ENCODE measurements at regions not wholly inside any gene's neighbourhood (a gene's known extent, or its start where the extent isn't known, plus 50 kb on each side); places are given as distances from the start of the nearest gene placed in this dataset.

DNA sequence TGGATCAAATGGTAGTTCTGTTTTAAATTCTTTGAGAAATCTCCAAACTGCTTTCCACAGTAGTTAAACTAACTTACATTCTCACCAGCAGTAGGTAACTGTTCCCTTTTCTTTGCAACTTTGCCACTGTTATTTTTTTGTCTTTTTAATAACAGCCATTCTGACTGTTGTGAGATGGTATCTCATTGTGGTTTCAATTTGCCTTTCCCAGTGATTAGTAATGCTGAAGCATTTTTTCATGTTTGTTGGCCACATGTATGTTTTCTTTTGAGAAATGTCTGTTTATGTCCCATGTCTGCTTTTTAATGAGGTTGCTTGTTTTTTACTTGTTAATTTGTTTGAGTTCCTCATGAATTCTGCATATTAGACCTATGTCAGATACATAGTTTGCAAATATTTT lies 198.8 kb downstream of the RAB28 start:
- TF ChIP-seq POLR2AphosphoS5 (IDR thresholded peaks at IDR 0.05; ENCODE audit: low read depth, low read length) (no peak), ZFX (IDR thresholded peaks at IDR 0.05) (no peak), ZBTB33 (IDR thresholded peaks at IDR 0.05; ENCODE audit: extremely low read depth, insufficient replicate concordance, low read length) (no peak), SIN3A (IDR thresholded peaks at IDR 0.05; ENCODE audit: low read depth) (no peak), REST (IDR thresholded peaks at IDR 0.05; ENCODE audit: low read depth) (no peak), EZH2phosphoT487 (IDR thresholded peaks at IDR 0.05; ENCODE audit: borderline replicate concordance) (no peak), RAD21 (IDR thresholded peaks at IDR 0.05; ENCODE audit: low read depth) (no peak), ZNF274 (IDR thresholded peaks at IDR 0.05; ENCODE audit: low read depth, low read length) (no peak)
- TF ChIP-seq, protein P1, sequence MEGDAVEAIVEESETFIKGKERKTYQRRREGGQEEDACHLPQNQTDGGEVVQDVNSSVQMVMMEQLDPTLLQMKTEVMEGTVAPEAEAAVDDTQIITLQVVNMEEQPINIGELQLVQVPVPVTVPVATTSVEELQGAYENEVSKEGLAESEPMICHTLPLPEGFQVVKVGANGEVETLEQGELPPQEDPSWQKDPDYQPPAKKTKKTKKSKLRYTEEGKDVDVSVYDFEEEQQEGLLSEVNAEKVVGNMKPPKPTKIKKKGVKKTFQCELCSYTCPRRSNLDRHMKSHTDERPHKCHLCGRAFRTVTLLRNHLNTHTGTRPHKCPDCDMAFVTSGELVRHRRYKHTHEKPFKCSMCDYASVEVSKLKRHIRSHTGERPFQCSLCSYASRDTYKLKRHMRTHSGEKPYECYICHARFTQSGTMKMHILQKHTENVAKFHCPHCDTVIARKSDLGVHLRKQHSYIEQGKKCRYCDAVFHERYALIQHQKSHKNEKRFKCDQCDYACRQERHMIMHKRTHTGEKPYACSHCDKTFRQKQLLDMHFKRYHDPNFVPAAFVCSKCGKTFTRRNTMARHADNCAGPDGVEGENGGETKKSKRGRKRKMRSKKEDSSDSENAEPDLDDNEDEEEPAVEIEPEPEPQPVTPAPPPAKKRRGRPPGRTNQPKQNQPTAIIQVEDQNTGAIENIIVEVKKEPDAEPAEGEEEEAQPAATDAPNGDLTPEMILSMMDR (IDR thresholded peaks at IDR 0.05 in 2 of 3, conservative IDR thresholded peaks at IDR 0.05 in 1 of 3; ENCODE audit: borderline replicate concordance in 1 of 3, insufficient read depth in 1 of 3, low read depth in 2 of 3, low read length in 2 of 3) = no peak
- no peak for ATAC-seq
- intact Hi-C loops (cut with micrococcal nuclease) = no loop called here
- H3K4me3 ChIP-seq (replicated peaks in 1 of 2; ENCODE audit: low read depth in 1 of 2, low read length in 2 of 2) = no peak overlapping the region
- no peak overlapping the region for H2AFZ ChIP-seq (ENCODE audit: low read depth, low read length, poor library complexity, severe bottlenecking)
- no peaks in the 10 kb centered on the region for H3K4me1 ChIP-seq (ENCODE audit: control insufficient read depth in 1 of 2, insufficient read depth in 2 of 2, low read length in 2 of 2)
- no peaks in the 10 kb centered on the region for H3K9me3 ChIP-seq (ENCODE audit: control insufficient read depth in 1 of 2, insufficient read depth in 1 of 2, low read depth in 1 of 2, low read length in 2 of 2)
- no peak overlapping the region for H3K9ac ChIP-seq (ENCODE audit: low read length)
- H3K36me3 ChIP-seq (ENCODE audit: control insufficient read depth in 1 of 2, insufficient read depth in 2 of 2, low read length in 2 of 2) = no peaks in the 10 kb centered on the region
- H3K4me2 ChIP-seq (ENCODE audit: low read length) = no peak overlapping the region
- ChIA-PET RAD21 (ENCODE audit: low non-redundant PET in 1 of 2, low total read pairs in 2 of 2, uncharacterized antibody in 2 of 2, unreplicated experiment in 2 of 2) (no interaction called here), POLR2A (no interaction called here), CTCF (no interaction called here)
- H3K27me3 ChIP-seq (ENCODE audit: insufficient read depth, low read length) = no peaks in the 10 kb centered on the region
- DNase-seq (ENCODE audit: low read depth, low spot score) = no peak
- H3K9me2 ChIP-seq (ENCODE audit: insufficient read depth) = no peaks in the 10 kb centered on the region
- no peaks in the 10 kb centered on the region for H4K20me1 ChIP-seq (ENCODE audit: insufficient read depth)
- no peak overlapping the region for H3K27ac ChIP-seq (ENCODE audit: low read depth, low read length)
- no TSS peak for BruUV-seq (replicated peaks)
- H3K79me2 ChIP-seq (ENCODE audit: insufficient read depth, low read length) = no peaks in the 10 kb centered on the region
